CD4-positive, alpha-beta T cell (primary cell): ENCODE measurements at regions not wholly inside any gene's neighbourhood (a gene's known extent, or its start where the extent isn't known, plus 50 kb on each side); places are given as distances from the start of the nearest gene placed in this dataset.

Experiments
- ATAC-seq: fragments of 200-7000 bp; cut with Tn5 transposase; one replicate; pipeline ENCODE4 v1.10.0; 2022; ENCODE audit warnings: mild to moderate bottlenecking; ENCODE audit not compliant: poor library complexity
- CTCF ChIA-PET: fragments of 350-600 bp; sonication (Branson Sonifier 250); formaldehyde crosslinking; loops from one replicate; lab custom pipeline; 2021; ENCODE audit warnings: antibody characterized with exemption, inconsistent platforms; lab: Charles Lee
- POLR2A ChIA-PET: fragments of 350-600 bp; sonication (Branson Sonifier 250); formaldehyde crosslinking; loops from one replicate; lab custom pipeline; 2021; ENCODE audit warnings: antibody characterized with exemption, inconsistent platforms; lab: Charles Lee
- DNase-seq, 14 experiments: peaks; one replicate each; pipeline ENCODE4 v3.0.0-alpha.2; 2013 to 2020; ENCODE audit warnings: mixed read lengths in 2 of 14
- H3K27ac ChIP-seq, 2 donors: one replicate each; pipeline versions ENCODE4 v1.5.1 to v1.7.0; 2013; ENCODE audit warnings: low read length in 2 of 2, low read depth in 1 of 2, mild to moderate bottlenecking in 1 of 2
- H3K27me3 ChIP-seq, 2 experiments: 1 replicate in 1 of 2; 2 replicates in 1 of 2; pipeline versions ENCODE4 v1.6.1 to v1.7.0; 2013; ENCODE audit warnings: low read length in 2 of 2, control low read depth in 1 of 2, mild to moderate bottlenecking in 1 of 2, moderate library complexity in 1 of 2; ENCODE audit not compliant: insufficient read depth in 2 of 2, control insufficient read depth in 1 of 2
- H3K36me3 ChIP-seq: one replicate; pipeline ENCODE4 v1.6.1; 2013; ENCODE audit warnings: low read length, control low read depth; ENCODE audit not compliant: insufficient read depth
- H3K4me1 ChIP-seq: one replicate; pipeline ENCODE4 v1.6.1; 2013; ENCODE audit warnings: low read length, control low read depth; ENCODE audit not compliant: insufficient read depth
- H3K4me3 ChIP-seq: one replicate; pipeline ENCODE4 v1.5.1; 2013; ENCODE audit warnings: mild to moderate bottlenecking, low read length, moderate library complexity
- H3K9me3 ChIP-seq, 2 experiments: 1 replicate in 1 of 2; 2 replicates in 1 of 2; pipeline versions ENCODE4 v1.6.1 to v1.7.0; 2013; ENCODE audit warnings: low read length in 2 of 2, mild to moderate bottlenecking in 2 of 2, control low read depth in 1 of 2, moderate library complexity in 1 of 2; ENCODE audit not compliant: control insufficient read depth in 1 of 2, insufficient read depth in 1 of 2
- H3K27ac Mint-ChIP-seq: one replicate; pipeline ENCODE4 v1.8.0; 2020; ENCODE audit warnings: mixed read lengths
- H3K27me3 Mint-ChIP-seq: one replicate; pipeline ENCODE4 v1.8.0; 2021; ENCODE audit warnings: mixed read lengths
- H3K36me3 Mint-ChIP-seq: one replicate; pipeline ENCODE4 v1.8.0; 2021; ENCODE audit warnings: low read depth, mixed read lengths
- H3K4me1 Mint-ChIP-seq: one replicate; pipeline ENCODE4 v1.8.0; 2021; ENCODE audit warnings: low read depth, mixed read lengths
- H3K4me3 Mint-ChIP-seq: one replicate; pipeline ENCODE4 v1.8.0; 2020; ENCODE audit warnings: mild to moderate bottlenecking, mixed read lengths
- H3K9me3 Mint-ChIP-seq: one replicate; pipeline ENCODE4 v1.8.0; 2020; ENCODE audit warnings: mixed read lengths
- intact Hi-C, 2 experiments: fragments of 100-400 bp; cut with DNase I in 1 of 2; cut with micrococcal nuclease in 1 of 2; formaldehyde crosslinking; loops; one replicate each; pipeline versions ENCODE4 v1.15.1 to v1.9.0; 2023 to 2025; cut with DNase I, micrococcal nuclease
- TF ChIP-seq, protein P1 (sequence below): fragments of 200-600 bp; IDR thresholded peaks from one replicate; pipeline ENCODE4 v1.8.0; 2022; ENCODE audit warnings: antibody characterized with exemption, mild to moderate bottlenecking

DNA sequence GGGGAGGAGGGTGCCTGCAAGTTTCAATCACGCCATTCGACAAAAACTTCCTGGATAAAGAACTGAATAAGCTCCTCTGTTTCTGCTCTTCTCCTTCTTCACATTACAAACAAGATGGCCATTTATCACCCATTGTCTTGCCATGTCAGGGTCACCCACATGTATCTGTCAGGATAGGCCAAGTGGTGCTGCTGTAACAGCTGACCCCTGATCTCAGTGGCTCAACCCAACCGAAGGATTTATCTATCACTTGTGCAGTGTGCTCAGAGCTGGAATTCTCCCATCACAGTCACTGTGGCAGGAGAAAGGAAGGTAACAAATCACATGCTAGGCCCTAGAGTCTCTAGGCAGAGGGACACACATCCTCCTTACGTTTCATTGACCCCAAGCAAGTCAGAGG, 210.0 kb upstream of the CDH5 start:
- Mint-ChIP-seq H3K4me1 (no peaks in the 10 kb centered on the region), H3K4me3 (no peak overlapping the region), H3K27ac (no peak overlapping the region), H3K27me3 (no peaks in the 10 kb centered on the region), H3K36me3 (no peaks in the 10 kb centered on the region), H3K9me3 (no peaks in the 10 kb centered on the region)
- ATAC-seq (no peak), DNase-seq (no peak)
- H3K36me3 ChIP-seq = no peaks in the 10 kb centered on the region
- H3K4me1 ChIP-seq = peaks cover 2% of the 10 kb centered on the region
- CTCF ChIA-PET = no interaction called here
- peaks cover 0 to 2% of the 10 kb centered on the region in 2 experiments for H3K27me3 ChIP-seq
- peaks cover 0 to 3% of the 10 kb centered on the region in 2 experiments for H3K9me3 ChIP-seq
- TF ChIP-seq, protein P1, sequence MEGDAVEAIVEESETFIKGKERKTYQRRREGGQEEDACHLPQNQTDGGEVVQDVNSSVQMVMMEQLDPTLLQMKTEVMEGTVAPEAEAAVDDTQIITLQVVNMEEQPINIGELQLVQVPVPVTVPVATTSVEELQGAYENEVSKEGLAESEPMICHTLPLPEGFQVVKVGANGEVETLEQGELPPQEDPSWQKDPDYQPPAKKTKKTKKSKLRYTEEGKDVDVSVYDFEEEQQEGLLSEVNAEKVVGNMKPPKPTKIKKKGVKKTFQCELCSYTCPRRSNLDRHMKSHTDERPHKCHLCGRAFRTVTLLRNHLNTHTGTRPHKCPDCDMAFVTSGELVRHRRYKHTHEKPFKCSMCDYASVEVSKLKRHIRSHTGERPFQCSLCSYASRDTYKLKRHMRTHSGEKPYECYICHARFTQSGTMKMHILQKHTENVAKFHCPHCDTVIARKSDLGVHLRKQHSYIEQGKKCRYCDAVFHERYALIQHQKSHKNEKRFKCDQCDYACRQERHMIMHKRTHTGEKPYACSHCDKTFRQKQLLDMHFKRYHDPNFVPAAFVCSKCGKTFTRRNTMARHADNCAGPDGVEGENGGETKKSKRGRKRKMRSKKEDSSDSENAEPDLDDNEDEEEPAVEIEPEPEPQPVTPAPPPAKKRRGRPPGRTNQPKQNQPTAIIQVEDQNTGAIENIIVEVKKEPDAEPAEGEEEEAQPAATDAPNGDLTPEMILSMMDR = no peak
- POLR2A ChIA-PET = no interaction called here
- H3K4me3 ChIP-seq = no peak overlapping the region
- H3K27ac ChIP-seq = no peak overlapping the region
- intact Hi-C loops = no loop called here

DNA sequence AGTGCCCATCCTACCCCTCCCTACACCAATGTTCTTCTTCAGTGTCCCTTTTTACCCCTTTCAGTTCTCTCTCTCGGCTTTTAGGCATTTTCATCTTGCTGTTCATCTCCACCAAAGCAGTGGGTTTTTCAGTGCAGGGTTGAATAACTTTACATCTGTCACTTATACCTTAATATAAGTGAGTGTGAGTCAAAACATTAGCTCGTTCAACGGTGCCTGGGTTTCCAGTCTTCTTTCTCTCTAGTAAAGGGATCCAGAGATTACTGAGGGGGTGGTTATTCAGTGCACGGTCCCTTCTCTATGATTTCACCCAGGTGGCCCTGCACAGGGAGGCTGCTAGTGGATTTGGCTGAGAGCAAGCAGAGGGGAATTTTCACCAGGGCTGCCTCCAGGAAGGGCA, 210.6 kb upstream of the CDH5 start:
- Mint-ChIP-seq H3K27ac (no peak overlapping the region), H3K36me3 (no peaks in the 10 kb centered on the region), H3K4me3 (no peak overlapping the region), H3K27me3 (no peaks in the 10 kb centered on the region), H3K4me1 (peaks cover 2% of the 10 kb centered on the region), H3K9me3 (no peaks in the 10 kb centered on the region)
- TF ChIP-seq, protein P1 = no peak
- no peaks in the 10 kb centered on the region for H3K36me3 ChIP-seq
- intact Hi-C loops = no loop called here
- no peak for ATAC-seq
- H3K4me1 ChIP-seq = peaks cover 4% of the 10 kb centered on the region
- no peak for DNase-seq
- peaks cover 0 to 2% of the 10 kb centered on the region in 2 experiments for H3K27me3 ChIP-seq
- peaks cover 0 to 8% of the 10 kb centered on the region in 2 experiments for H3K9me3 ChIP-seq
- POLR2A ChIA-PET = no interaction called here
- CTCF ChIA-PET = no interaction called here
- H3K27ac ChIP-seq = no peak overlapping the region
- H3K4me3 ChIP-seq = no peak overlapping the region

DNA sequence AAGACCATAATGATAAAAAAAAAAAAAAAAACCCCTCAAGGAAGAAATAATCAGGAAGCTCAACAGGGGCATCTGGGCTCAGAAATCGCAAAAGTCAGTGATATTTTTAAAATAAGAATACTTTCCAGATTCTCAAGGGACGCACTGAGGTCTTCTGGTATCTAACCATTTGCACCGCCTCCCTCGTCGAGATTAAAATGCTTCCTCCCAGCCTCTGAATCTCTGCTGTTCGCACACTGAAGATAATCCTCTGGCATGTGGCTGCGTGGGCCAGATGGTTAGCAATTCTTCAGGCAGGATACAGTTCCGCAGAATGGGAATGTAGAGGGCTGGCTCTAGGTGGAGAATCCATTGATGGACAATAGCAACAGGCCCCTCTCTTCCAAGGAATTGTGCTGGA, 211.7 kb upstream of the CDH5 start:
- H3K27me3 Mint-ChIP-seq = peaks cover 4% of the 10 kb centered on the region
- no peak overlapping the region for H3K4me3 Mint-ChIP-seq
- H3K4me1 Mint-ChIP-seq = peaks cover 6% of the 10 kb centered on the region
- peaks cover 10% of the 10 kb centered on the region for H3K4me1 ChIP-seq
- CTCF ChIA-PET = no interaction called here
- no peaks in the 10 kb centered on the region for H3K36me3 ChIP-seq
- TF ChIP-seq, protein P1 = no peak
- intact Hi-C loops = no loop called here
- ATAC-seq (no peak), DNase-seq (no peak)
- no peak overlapping the region for H3K4me3 ChIP-seq
- H3K27me3 ChIP-seq = peaks cover 0 to 2% of the 10 kb centered on the region in 2 experiments
- H3K36me3 Mint-ChIP-seq = no peaks in the 10 kb centered on the region
- peaks cover 0 to 8% of the 10 kb centered on the region in 2 experiments for H3K9me3 ChIP-seq
- no peak overlapping the region for H3K27ac ChIP-seq
- no peaks in the 10 kb centered on the region for H3K9me3 Mint-ChIP-seq
- H3K27ac Mint-ChIP-seq = no peak overlapping the region
- POLR2A ChIA-PET = no interaction called here
